ENCODE measurements at regions not wholly inside any gene's neighbourhood (a gene's known extent, or its start where the extent isn't known, plus 50 kb on each side); places are given as distances from the start of the nearest gene placed in this dataset.

GRCh38 chr16:52872731-52873130, 180.0 kb downstream of the CHD9NB start:
- no peak for DNase-seq

GRCh38 chr16:52871481-52871880, 181.2 kb downstream of the CHD9NB start:
- no peak for DNase-seq

- DNase-seq = no peak
Observed at GRCh38 chr16:52869243-52869642, 183.5 kb downstream of the CHD9NB start.

GRCh38 chr16:52863000-52863399, 189.7 kb downstream of the CHD9NB start:
- no peak for DNase-seq

GRCh38 chr16:52861614-52862022, 191.1 kb downstream of the CHD9NB start:
- DNase-seq = peak; percentile 59

GRCh38 chr16:52855463-52855862, 197.2 kb downstream of the CHD9NB start:
- DNase-seq = no peak

GRCh38 chr16:52852978-52853377, 199.7 kb downstream of the CHD9NB start:
- DNase-seq = no peak

GRCh38 chr16:52851211-52851740, 201.4 kb downstream of the CHD9NB start:
- no peak for DNase-seq

GRCh38 chr16:52843381-52843780, 209.3 kb downstream of the CHD9NB start:
- no peak for DNase-seq

GRCh38 chr16:52837251-52837650, 215.4 kb downstream of the CHD9NB start:
- no peak for DNase-seq

GRCh38 chr16:52834736-52835465, 217.8 kb downstream of the CHD9NB start:
- no peak for DNase-seq

GRCh38 chr16:52832771-52833170, 219.9 kb downstream of the CHD9NB start:
- no peak for DNase-seq

GRCh38 chr16:52827456-52827855, 225.2 kb downstream of the CHD9NB start:
- no peak for DNase-seq

GRCh38 chr16:52825892-52826291, 226.8 kb downstream of the CHD9NB start:
- DNase-seq = no peak

GRCh38 chr16:52819808-52820207, 232.9 kb downstream of the CHD9NB start:
- DNase-seq = no peak

- no peak for DNase-seq
Observed at GRCh38 chr16:52819405-52819804, 233.3 kb downstream of the CHD9NB start.

GRCh38 chr16:52817696-52818095, 235.0 kb downstream of the CHD9NB start:
- DNase-seq = no peak

- no peak for DNase-seq
Observed at GRCh38 chr16:52816993-52817392, 235.7 kb downstream of the CHD9NB start.

- no peak for DNase-seq
Observed at GRCh38 chr16:52812678-52813556, 239.8 kb downstream of the CHD9NB start.

- DNase-seq = no peak
Observed at GRCh38 chr16:52805559-52806168, 247.0 kb downstream of the CHD9NB start.

- no peak for DNase-seq
Observed at GRCh38 chr16:52800432-52800831, 252.3 kb downstream of the CHD9NB start.

- no peak for DNase-seq
Observed at GRCh38 chr16:52799149-52799548, 252.2 kb upstream of the TOX3 start.

GRCh38 chr16:52787709-52788108, 240.8 kb upstream of the TOX3 start:
- DNase-seq = no peak
